ENCODE measurements at regions not wholly inside any gene's neighbourhood (a gene's known extent, or its start where the extent isn't known, plus 50 kb on each side); places are given as distances from the start of the nearest gene placed in this dataset.

- TF ChIP-seq EZH2phosphoT487 (IDR thresholded peaks at IDR 0.05; ENCODE audit: insufficient read depth, low read depth) (no peak), EZH2 (IDR thresholded peaks at IDR 0.05; ENCODE audit: insufficient read depth, poor library complexity, severe bottlenecking) (no peak)
Observed at GRCh38 chrX:84259868-84260267, 71.9 kb upstream of the RPS6KA6 start.

Data from GM23248 (cell line).